ENCODE measurements at regions not wholly inside any gene's neighbourhood (a gene's known extent, or its start where the extent isn't known, plus 50 kb on each side); places are given as distances from the start of the nearest gene placed in this dataset.

GRCh38 chr17:33404070-33404819 is 111.2 kb upstream of the ASIC2 start:
- no peak for DNase-seq (ENCODE audit: low read depth, low spot score)

GRCh38 chr17:33416131-33416530 is 123.0 kb upstream of the ASIC2 start:
- DNase-seq (ENCODE audit: low read depth, low spot score) = no peak

GRCh38 chr17:33421933-33422332 is 128.8 kb upstream of the ASIC2 start:
- DNase-seq (ENCODE audit: low read depth, low spot score) = no peak

GRCh38 chr17:33433581-33433980 is 140.5 kb upstream of the ASIC2 start:
- no peak for DNase-seq (ENCODE audit: low read depth, low spot score)

- DNase-seq (ENCODE audit: low read depth, low spot score) = no peak
Measured at GRCh38 chr17:33434841-33435240, 141.7 kb upstream of the ASIC2 start.

GRCh38 chr17:33435721-33436301 is 142.7 kb upstream of the ASIC2 start:
- DNase-seq (ENCODE audit: low read depth, low spot score) = no peak

- DNase-seq (ENCODE audit: low read depth, low spot score) = no peak
Measured at GRCh38 chr17:33436321-33436720, 143.2 kb upstream of the ASIC2 start.

GRCh38 chr17:33438139-33438538 is 145.0 kb upstream of the ASIC2 start:
- DNase-seq (ENCODE audit: low read depth, low spot score) = no peak

GRCh38 chr17:33438578-33438977 is 145.5 kb upstream of the ASIC2 start:
- no peak for DNase-seq (ENCODE audit: low read depth, low spot score)

GRCh38 chr17:33442320-33442719 is 149.2 kb upstream of the ASIC2 start:
- DNase-seq (ENCODE audit: low read depth, low spot score) = no peak

- no peak for DNase-seq (ENCODE audit: low read depth, low spot score)
Measured at GRCh38 chr17:33444731-33445130, 151.6 kb upstream of the ASIC2 start.

GRCh38 chr17:33447090-33447489 is 154.0 kb upstream of the ASIC2 start:
- no peak for DNase-seq (ENCODE audit: low read depth, low spot score)

- no peak for DNase-seq (ENCODE audit: low read depth, low spot score)
Measured at GRCh38 chr17:33451221-33451620, 158.1 kb upstream of the ASIC2 start.

- DNase-seq (ENCODE audit: low read depth, low spot score) = no peak
Measured at GRCh38 chr17:33457477-33457876, 164.4 kb upstream of the ASIC2 start.

GRCh38 chr17:33459078-33459940 is 166.2 kb upstream of the ASIC2 start:
- DNase-seq (ENCODE audit: low read depth, low spot score) = no peak

- DNase-seq (ENCODE audit: low read depth, low spot score) = no peak
Measured at GRCh38 chr17:33460781-33461450, 167.8 kb upstream of the ASIC2 start.

GRCh38 chr17:33463887-33464286 is 170.8 kb upstream of the ASIC2 start:
- DNase-seq (ENCODE audit: low read depth, low spot score) = no peak

GRCh38 chr17:33464669-33465280 is 171.7 kb upstream of the ASIC2 start:
- no peak for DNase-seq (ENCODE audit: low read depth, low spot score)

GRCh38 chr17:33469421-33469820 is 176.3 kb upstream of the ASIC2 start:
- no peak for DNase-seq (ENCODE audit: low read depth, low spot score)

GRCh38 chr17:33469911-33470310 is 176.8 kb upstream of the ASIC2 start:
- DNase-seq (ENCODE audit: low read depth, low spot score) = no peak

GRCh38 chr17:33473061-33473460 is 180.0 kb upstream of the ASIC2 start:
- no peak for DNase-seq (ENCODE audit: low read depth, low spot score)

GRCh38 chr17:33474789-33475188 is 181.7 kb upstream of the ASIC2 start:
- DNase-seq (ENCODE audit: low read depth, low spot score) = no peak
